Psoas muscle (tissue), 7 donors: ENCODE measurements at regions not wholly inside any gene's neighbourhood (a gene's known extent, or its start where the extent isn't known, plus 50 kb on each side); places are given as distances from the start of the nearest gene placed in this dataset.
A peak's percentile ranks its signal among the peaks of the same experiment; 100 is the strongest.

Source experiments
- ATAC-seq, 4 donors: fragments of 200-7000 bp; cut with Tn5 transposase; one replicate each; pipeline ENCODE4 v1.9.1; 2020; ENCODE audit warnings: moderate library complexity in 3 of 4, mild to moderate bottlenecking in 2 of 4
- DNase-seq, 2 donors: peaks; one replicate each; pipeline ENCODE4 v3.0.0-alpha.2; 2020
- H3K27ac ChIP-seq: fragments of 200-600 bp; one replicate; pipeline ENCODE4 v1.8.0; 2022
- H3K27me3 ChIP-seq, 3 donors: fragments of 200-600 bp in 1 of 3; one replicate each; pipeline versions ENCODE4 v1.6.1 to v1.8.0; 2013 to 2022; ENCODE audit warnings: low read length in 2 of 3, mild to moderate bottlenecking in 2 of 3, moderate library complexity in 1 of 3; ENCODE audit not compliant: insufficient read depth in 3 of 3
- H3K36me3 ChIP-seq, 2 donors: fragments of 200-600 bp in 1 of 2; one replicate each; pipeline versions ENCODE4 v1.6.1 to v1.8.0; 2013 to 2022; ENCODE audit warnings: low read depth in 1 of 2, mild to moderate bottlenecking in 1 of 2, moderate library complexity in 1 of 2; ENCODE audit not compliant: insufficient read depth in 1 of 2
- H3K4me1 ChIP-seq: fragments of 200-600 bp; one replicate; pipeline ENCODE4 v1.8.0; 2022
- H3K4me3 ChIP-seq: fragments of 200-600 bp; one replicate; pipeline ENCODE4 v1.8.0; 2022; ENCODE audit warnings: mild to moderate bottlenecking
- H3K9me3 ChIP-seq: fragments of 200-600 bp; one replicate; pipeline ENCODE4 v1.8.0; 2022
- WGBS, 3 donors: extraction: QIAGEN DNeasy Blood & Tissue Kit; methylation state at CpG; one replicate each; pipeline versions ENCODE4 v1.1.6 to v1.1.7; 2013; 5-methylcytosine and 5-hydroxymethylcytosine counted together
- intact Hi-C, 2 donors: fragments of 100-400 bp; cut with DNase I; formaldehyde crosslinking; loops; one replicate each; pipeline versions ENCODE4 v1.11.0 to v1.14.2; 2022
- TF ChIP-seq, protein P1 (sequence below): fragments of 200-600 bp; IDR thresholded peaks from one replicate; pipeline ENCODE4 v1.8.0; 2022; ENCODE audit warnings: antibody characterized with exemption
- donor health status: healthy with polysubstance abuse.
- donor health status: DM: no; HTN: no; CAD: no; lungs with moderate emphysema.
- donor health status: Bipolar disorder and iron deficiency.
- donor health status: healthy.
- donor health status: DM: yes; HTN: yes; CAD: no.
- donor health status: DM: no; HTN: no; CAD: no.
- donor health status: DM: yes; HTN: yes; CAD: no.

GRCh38 chr1:59007429-59007819 is 223.6 kb upstream of the JUN start:
- DNase-seq (no peak), ATAC-seq (no peak)
- intact Hi-C loops, result loop anchor here in 1 of 2 donors (5.0 kb wide), 1 partner anchor 35 kb away; no protein-coding TSS in a partner anchor
- peak overlapping the region; percentile 54 for H3K27ac ChIP-seq
- TF ChIP-seq, protein P1, sequence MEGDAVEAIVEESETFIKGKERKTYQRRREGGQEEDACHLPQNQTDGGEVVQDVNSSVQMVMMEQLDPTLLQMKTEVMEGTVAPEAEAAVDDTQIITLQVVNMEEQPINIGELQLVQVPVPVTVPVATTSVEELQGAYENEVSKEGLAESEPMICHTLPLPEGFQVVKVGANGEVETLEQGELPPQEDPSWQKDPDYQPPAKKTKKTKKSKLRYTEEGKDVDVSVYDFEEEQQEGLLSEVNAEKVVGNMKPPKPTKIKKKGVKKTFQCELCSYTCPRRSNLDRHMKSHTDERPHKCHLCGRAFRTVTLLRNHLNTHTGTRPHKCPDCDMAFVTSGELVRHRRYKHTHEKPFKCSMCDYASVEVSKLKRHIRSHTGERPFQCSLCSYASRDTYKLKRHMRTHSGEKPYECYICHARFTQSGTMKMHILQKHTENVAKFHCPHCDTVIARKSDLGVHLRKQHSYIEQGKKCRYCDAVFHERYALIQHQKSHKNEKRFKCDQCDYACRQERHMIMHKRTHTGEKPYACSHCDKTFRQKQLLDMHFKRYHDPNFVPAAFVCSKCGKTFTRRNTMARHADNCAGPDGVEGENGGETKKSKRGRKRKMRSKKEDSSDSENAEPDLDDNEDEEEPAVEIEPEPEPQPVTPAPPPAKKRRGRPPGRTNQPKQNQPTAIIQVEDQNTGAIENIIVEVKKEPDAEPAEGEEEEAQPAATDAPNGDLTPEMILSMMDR, result no peak
- H3K27me3 ChIP-seq, result no peaks in the 10 kb centered on the region
- H3K9me3 ChIP-seq, result no peaks in the 10 kb centered on the region
- H3K4me3 ChIP-seq, result no peak overlapping the region
- H3K36me3 ChIP-seq, result no peaks in the 10 kb centered on the region
- peaks cover 6% of the 10 kb centered on the region for H3K4me1 ChIP-seq
- 90 to 92% (median 90%) methylated on average over 3 of the region's 3 CpGs for WGBS, 3 donors

GRCh38 chr1:59007820-59008598 is 224.2 kb upstream of the JUN start:
- Histone ChIP-seq H3K27ac (peak overlapping the region; percentile 54), H3K9me3 (no peaks in the 10 kb centered on the region), H3K36me3 (no peaks in the 10 kb centered on the region), H3K4me1 (peaks cover 11% of the 10 kb centered on the region), H3K4me3 (no peak overlapping the region), H3K27me3 (no peaks in the 10 kb centered on the region)
- DNase-seq (no peak), ATAC-seq (no peak)
- intact Hi-C loops, result loop anchor here in 1 of 2 donors (5.0 kb wide), 1 partner anchor 36 kb away; no protein-coding TSS in a partner anchor
- WGBS, 3 donors, result 60 to 72% (median 69%) methylated on average over 8 of the region's 8 CpGs
- TF ChIP-seq, protein P1, result no peak

DNA sequence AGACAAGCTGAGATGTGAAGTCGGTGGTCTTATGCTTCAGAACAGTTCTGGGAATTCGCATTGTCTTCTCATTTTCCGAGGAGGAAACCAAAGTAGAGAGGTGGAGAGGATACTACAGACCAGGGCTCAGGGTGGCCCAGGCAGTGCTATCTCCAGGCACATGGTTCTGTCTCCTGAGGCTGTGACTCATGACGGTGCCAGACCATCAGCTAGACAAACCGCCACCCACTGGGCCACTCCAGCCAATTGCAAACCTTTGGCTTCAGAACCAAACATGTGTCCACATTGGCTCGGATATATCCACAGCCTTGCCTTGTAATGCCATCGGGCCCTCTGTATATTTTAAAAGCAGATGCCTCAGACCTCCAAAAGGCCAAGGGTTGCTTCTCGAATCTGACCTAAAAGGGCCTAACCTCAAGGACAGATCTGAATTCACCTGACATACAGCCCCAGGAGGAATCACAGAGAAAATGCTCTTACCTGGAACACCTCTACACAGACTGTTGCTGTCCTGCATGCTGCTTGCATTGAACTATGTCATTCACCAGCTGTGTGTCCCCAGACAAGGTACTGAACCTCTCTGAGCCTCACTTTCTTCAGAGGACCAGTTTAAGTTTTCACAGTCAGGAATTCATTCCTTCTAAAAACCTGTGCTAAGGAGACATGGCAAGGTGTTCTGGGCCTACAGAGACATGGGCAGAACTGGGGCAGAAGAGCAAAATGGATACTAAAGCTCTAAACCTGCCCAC is 224.9 kb upstream of the JUN start:
- DNase-seq (peak; percentile 47 to 68), ATAC-seq (peak; percentile 71 to 90 (median 82))
- Histone ChIP-seq H3K9me3 (no peaks in the 10 kb centered on the region), H3K4me3 (no peak overlapping the region), H3K4me1 (peaks cover 19% of the 10 kb centered on the region), H3K27ac (peak overlapping the region; percentile 54), H3K36me3 (no peaks in the 10 kb centered on the region), H3K27me3 (no peaks in the 10 kb centered on the region)
- TF ChIP-seq, protein P1, result no peak
- intact Hi-C loops, result loop anchor here in 1 of 2 donors (5.0 kb wide), 1 partner anchor 36 kb away; no protein-coding TSS in a partner anchor
- 48 to 76% (median 51%) methylated on average over 8 of the region's 8 CpGs for WGBS, 3 donors

DNA sequence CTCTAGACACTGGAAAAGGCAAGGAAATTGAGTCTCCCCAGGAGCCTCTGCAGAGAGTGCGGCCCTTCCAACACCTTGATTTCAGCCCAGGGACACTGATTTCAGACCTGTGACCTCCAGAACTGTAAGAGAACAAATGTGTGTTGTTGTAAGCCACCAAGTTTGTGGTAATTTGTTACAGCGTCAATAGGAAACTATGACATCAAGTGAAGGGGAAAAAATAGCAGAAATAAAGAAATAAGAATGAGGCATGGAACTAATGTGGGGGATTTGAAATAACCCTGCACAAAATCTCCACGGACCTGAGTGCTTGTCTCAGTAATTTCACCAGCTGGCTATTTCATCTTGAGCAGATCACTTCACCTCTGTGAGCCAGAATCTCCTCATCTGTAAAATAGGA is 227.8 kb upstream of the JUN start:
- H3K27ac ChIP-seq, result peak overlapping the region; percentile 83

More for the DNA sequence above, 227.8 kb upstream of the JUN start:
- intact Hi-C loops, result no loop called here
- DNase-seq (no peak), ATAC-seq (no peak)
- peaks cover 33% of the 10 kb centered on the region for H3K4me1 ChIP-seq
- no peaks in the 10 kb centered on the region for H3K36me3 ChIP-seq
- H3K27me3 ChIP-seq, result no peaks in the 10 kb centered on the region
- no peak overlapping the region for H3K4me3 ChIP-seq
- no peaks in the 10 kb centered on the region for H3K9me3 ChIP-seq
- TF ChIP-seq, protein P1, result no peak
- 63 to 90% (median 72%) methylated on average over 3 of the region's 3 CpGs for WGBS, 3 donors
